Stomach (tissue), 8 donors: ENCODE measurements at regions not wholly inside any gene's neighbourhood (a gene's known extent, or its start where the extent isn't known, plus 50 kb on each side); places are given as distances from the start of the nearest gene placed in this dataset.

ENCODE experiments used
- DNase-seq, 2 donors: peaks; one replicate each; pipeline versions ENCODE4 v3.0.0 to v3.0.0-alpha.2; 2013 to 2019
- H3K27ac ChIP-seq, 5 donors: fragments of 200-600 bp in 4 of 5; sonication (generic) in 4 of 5; one replicate each; pipeline ENCODE4 v1.5.1; 2013 to 2019; ENCODE audit warnings: mild to moderate bottlenecking in 1 of 5, moderate library complexity in 1 of 5
- H3K27me3 ChIP-seq, 3 donors: fragments of 200-600 bp; sonication (generic); one replicate each; pipeline ENCODE4 v1.5.1; 2017 to 2019; ENCODE audit warnings: mixed run types in 1 of 3
- H3K36me3 ChIP-seq, 4 donors: fragments of 200-600 bp; sonication (generic); 1 replicate in 3 of 4; 2 replicates in 1 of 4; pipeline ENCODE4 v1.5.1; 2016 to 2019
- H3K4me1 ChIP-seq, 4 donors: fragments of 200-600 bp; sonication (generic); one replicate each; pipeline ENCODE4 v1.5.1; 2016 to 2019
- H3K4me3 ChIP-seq, 4 donors: fragments of 200-600 bp; sonication (generic) in 3 of 4; one replicate each; pipeline ENCODE4 v1.5.1; 2016 to 2019; ENCODE audit warnings: mild to moderate bottlenecking in 1 of 4
- H3K9me3 ChIP-seq, 4 donors: fragments of 200-600 bp; sonication (generic); one replicate each; pipeline ENCODE4 v1.5.1; 2016 to 2019
- CTCF ChIP-seq, 7 experiments: fragments of 450-650 bp in 4 of 7; fragments of 200-600 bp in 3 of 7; sonication (generic) in 3 of 7; IDR thresholded peaks; one replicate each; pipeline ENCODE4 v1.5.1; 2016 to 2019; ENCODE audit warnings: antibody characterized with exemption in 7 of 7, control low read depth in 2 of 7, mild to moderate bottlenecking in 1 of 7
- EP300 ChIP-seq: sonication (generic); formaldehyde crosslinking; IDR thresholded peaks from one replicate; pipeline ENCODE4 v1.6.1; 2017; ENCODE audit warnings: antibody characterized with exemption
- POLR2A ChIP-seq, 4 donors: fragments of 450-650 bp; IDR thresholded peaks; one replicate each; pipeline ENCODE4 v1.6.1; 2016; ENCODE audit warnings: antibody characterized with exemption in 4 of 4, control low read depth in 2 of 4, mild to moderate bottlenecking in 1 of 4, moderate library complexity in 1 of 4
- POLR2AphosphoS5 ChIP-seq, 3 donors: sonication (generic); formaldehyde crosslinking; IDR thresholded peaks; one replicate each; pipeline ENCODE4 v1.6.1; 2016; ENCODE audit warnings: antibody characterized with exemption in 3 of 3
- WGBS, 5 donors: extraction: QIAGEN DNeasy Blood & Tissue Kit in 3 of 5; methylation state at CpG; one replicate each; pipeline versions ENCODE4 v1.1.5 to v1.1.7; 2013 to 2018; 5-methylcytosine and 5-hydroxymethylcytosine counted together
- intact Hi-C: fragments of 100-400 bp; cut with DNase I; formaldehyde crosslinking; loops from one replicate; pipeline ENCODE4 v1.15.1; 2023; ENCODE audit warnings: low total_unique reads
- donor health status: healthy with polysubstance abuse.
- donor health status: Bipolar disorder and iron deficiency.
- donor health status: healthy.

DNA sequence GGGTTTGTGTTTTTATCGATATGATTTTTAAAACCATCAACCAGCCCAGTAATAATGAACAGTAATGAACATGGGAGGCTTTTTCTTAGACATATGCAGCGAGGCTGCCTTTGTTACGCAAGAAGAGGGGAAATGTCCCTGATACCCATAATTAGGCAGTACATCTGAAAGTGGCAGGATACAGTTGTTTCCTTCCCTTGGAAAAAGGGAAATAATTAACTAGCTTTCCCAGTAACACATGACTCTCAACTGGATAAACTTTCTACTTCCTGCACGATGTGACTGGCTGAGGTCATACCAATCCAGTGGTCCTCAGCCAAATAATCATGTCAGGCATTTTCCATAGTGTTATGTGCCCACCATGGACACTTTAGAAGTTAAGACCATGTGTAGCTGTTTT lies 431.6 kb upstream of the C9orf72 start:
- Histone ChIP-seq H3K4me3 (no peak overlapping the region), H3K27me3 (no peaks in the 10 kb centered on the region), H3K36me3 (no peaks in the 10 kb centered on the region), H3K9me3 (no peaks in the 10 kb centered on the region), H3K27ac (no peak overlapping the region), H3K4me1 (no peaks in the 10 kb centered on the region)
- WGBS, 5 donors, result 67 to 75% (median 70%) methylated on average over 4 of the region's 4 CpGs
- DNase-seq, result peak in 1 of 2 donors; percentile 45
- intact Hi-C loops, result no loop called here
- TF ChIP-seq CTCF (IDR thresholded peaks at IDR 0.05) (no peak), POLR2AphosphoS5 (IDR thresholded peaks at IDR 0.05) (no peak), EP300 (no peak)

GRCh38 chr9:28005779-28006178 lies 432.5 kb upstream of the C9orf72 start:
- no peaks in the 10 kb centered on the region for H3K27me3 ChIP-seq
- H3K4me1 ChIP-seq, result no peaks in the 10 kb centered on the region
- TF ChIP-seq POLR2AphosphoS5 (IDR thresholded peaks at IDR 0.05) (no peak), CTCF (IDR thresholded peaks at IDR 0.05) (no peak), EP300 (no peak), POLR2A (IDR thresholded peaks at IDR 0.05) (no peak)
- WGBS, 5 donors, result 76 to 88% (median 82%) methylated on average over 1 of the region's 1 CpG
- no peaks in the 10 kb centered on the region for H3K36me3 ChIP-seq
- no peak overlapping the region for H3K4me3 ChIP-seq
- H3K9me3 ChIP-seq, result no peaks in the 10 kb centered on the region
- intact Hi-C loops, result no loop called here
- no peak for DNase-seq
- no peak overlapping the region for H3K27ac ChIP-seq

DNA sequence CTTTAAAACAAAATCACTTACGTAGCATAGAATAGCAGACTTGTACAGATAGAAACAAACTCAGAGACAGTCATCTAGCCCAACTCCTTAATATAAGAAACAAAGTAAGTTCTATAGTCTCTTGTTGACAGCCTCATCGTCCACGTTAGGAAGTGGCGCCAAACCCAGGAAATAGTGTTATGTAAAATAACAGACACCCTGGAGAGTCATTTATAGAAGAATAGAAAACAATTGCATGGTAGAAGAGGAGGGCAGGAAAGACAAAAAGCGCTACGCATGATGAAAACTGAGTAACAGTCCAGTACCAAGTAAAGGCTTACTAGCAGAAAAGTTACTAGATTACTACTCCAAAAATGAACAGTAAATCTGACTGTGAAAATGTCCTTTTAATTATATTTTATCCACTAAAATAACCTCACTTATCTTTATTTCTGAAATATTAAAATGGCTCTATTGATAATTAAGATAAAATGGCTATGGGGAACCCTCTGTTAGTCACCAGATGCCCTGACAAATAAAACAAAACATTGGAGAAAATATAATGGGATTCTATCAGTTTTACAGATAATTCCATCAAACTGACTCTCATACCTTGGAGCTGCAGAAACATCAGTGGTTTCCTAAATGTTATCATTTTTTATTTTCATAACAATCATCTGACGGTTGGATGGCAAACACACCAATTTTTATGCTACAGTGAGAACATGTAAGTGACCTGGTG lies 434.0 kb upstream of the C9orf72 start:
- Histone ChIP-seq H3K27ac (no peak overlapping the region), H3K27me3 (no peaks in the 10 kb centered on the region), H3K4me1 (no peaks in the 10 kb centered on the region), H3K9me3 (no peaks in the 10 kb centered on the region), H3K36me3 (no peaks in the 10 kb centered on the region), H3K4me3 (no peak overlapping the region)
- no peak for TF ChIP-seq EP300
- TF ChIP-seq POLR2A (IDR thresholded peaks at IDR 0.05), result no peak
- no peak for TF ChIP-seq POLR2AphosphoS5 (IDR thresholded peaks at IDR 0.05)
- TF ChIP-seq CTCF (IDR thresholded peaks at IDR 0.05), result no peak
- WGBS, 5 donors, result 80 to 91% (median 87%) methylated on average over 7 of the region's 7 CpGs
- DNase-seq, result no peak
- intact Hi-C loops, result no loop called here

DNA sequence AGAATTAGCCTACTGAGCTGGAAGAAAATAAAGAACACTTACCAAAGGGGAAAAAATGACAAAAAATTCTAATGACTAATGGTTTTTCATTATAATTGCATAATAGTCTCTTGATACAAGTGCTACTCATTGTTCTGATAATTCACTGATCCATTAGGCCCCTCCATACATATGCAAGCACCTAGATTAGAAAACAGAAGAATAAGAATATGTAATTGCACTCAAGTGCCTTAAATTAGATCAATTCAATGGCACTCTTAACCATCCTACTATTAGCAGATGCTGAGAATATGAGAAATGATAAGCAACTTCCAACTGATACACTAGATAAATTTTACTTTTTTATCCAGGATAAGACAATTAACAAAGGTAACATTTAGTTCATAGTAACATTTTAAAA lies 440.9 kb upstream of the C9orf72 start:
- no peak overlapping the region for H3K4me3 ChIP-seq
- no peaks in the 10 kb centered on the region for H3K27me3 ChIP-seq
- no peaks in the 10 kb centered on the region for H3K36me3 ChIP-seq
- TF ChIP-seq POLR2AphosphoS5 (IDR thresholded peaks at IDR 0.05), result no peak
- TF ChIP-seq CTCF (IDR thresholded peaks at IDR 0.05), result no peak
- TF ChIP-seq POLR2A (IDR thresholded peaks at IDR 0.05), result no peak
- TF ChIP-seq EP300, result no peak
- DNase-seq, result no peak
- H3K4me1 ChIP-seq, result no peaks in the 10 kb centered on the region
- intact Hi-C loops, result no loop called here
- no peaks in the 10 kb centered on the region for H3K9me3 ChIP-seq
- H3K27ac ChIP-seq, result no peak overlapping the region
